SU-DHL-6 (cell line): ENCODE measurements at regions not wholly inside any gene's neighbourhood (a gene's known extent, or its start where the extent isn't known, plus 50 kb on each side); places are given as distances from the start of the nearest gene placed in this dataset.

Experiments used
- H2AFZ ChIP-seq: fragments of 200-600 bp; sonication (generic); 2 replicates; pipeline ENCODE4 v1.6.1; 2014; ENCODE audit warnings: low read depth, mild to moderate bottlenecking, moderate library complexity, mixed read lengths, antibody characterized with exemption, low read length; ENCODE audit not compliant: severe bottlenecking
- H3F3A ChIP-seq: fragments of 200-600 bp; shearing (Covaris generic); 2 replicates; pipeline ENCODE4 v1.6.0; 2016; ENCODE audit warnings: antibody characterized with exemption, mild to moderate bottlenecking; ENCODE audit not compliant: insufficient read depth
- H3K27ac ChIP-seq: fragments of 200-600 bp; sonication (generic); 2 replicates; pipeline ENCODE4 v1.5.1; 2016; ENCODE audit warnings: low read depth, mild to moderate bottlenecking, low read length, moderate library complexity, mixed read lengths
- H3K27me3 ChIP-seq: fragments of 200-600 bp; sonication (generic), shearing (Covaris generic); 2 replicates; pipeline ENCODE4 v1.6.0; 2014; ENCODE audit warnings: mild to moderate bottlenecking, low read length
- H3K36me3 ChIP-seq: fragments of 200-600 bp; sonication (generic); 2 replicates; pipeline ENCODE4 v1.6.1; 2014; ENCODE audit warnings: mild to moderate bottlenecking, low read length, mixed read lengths
- H3K4me2 ChIP-seq: fragments of 300-600, 200-600 bp; shearing (Covaris generic), sonication (generic); 2 replicates; pipeline ENCODE4 v1.6.0; 2014; ENCODE audit warnings: low read length, low read depth, mild to moderate bottlenecking; ENCODE audit not compliant: poor library complexity, severe bottlenecking
- H3K4me3 ChIP-seq: fragments of 200-600 bp; sonication (generic); 2 replicates; pipeline ENCODE4 v1.5.1; 2014; ENCODE audit warnings: antibody characterized with exemption, low read length, mild to moderate bottlenecking, mixed read lengths; ENCODE audit not compliant: insufficient read depth, poor library complexity, severe bottlenecking
- H3K79me2 ChIP-seq: fragments of 200-600 bp; sonication (generic); 2 replicates; pipeline ENCODE4 v1.6.1; 2014; ENCODE audit warnings: mild to moderate bottlenecking, low read length, moderate library complexity; ENCODE audit not compliant: insufficient read depth
- H3K9ac ChIP-seq: fragments of 200-600 bp; sonication (generic); 2 replicates; pipeline ENCODE4 v1.7.0; 2014; ENCODE audit warnings: mild to moderate bottlenecking, low read length
- H3K9me2 ChIP-seq: fragments of 200-600 bp; sonication (generic); replicated peaks from 2 replicates; pipeline ENCODE4 v1.6.1; 2014; ENCODE audit warnings: low read length; ENCODE audit not compliant: insufficient read depth
- H3K9me3 ChIP-seq: fragments of 200-600 bp; sonication (generic); 2 replicates; pipeline ENCODE4 v1.6.1; 2014; ENCODE audit warnings: low read length, mixed read lengths; ENCODE audit not compliant: insufficient read depth
- H4K20me1 ChIP-seq: fragments of 200-600 bp; sonication (generic); 2 replicates; pipeline ENCODE4 v1.6.1; 2014; ENCODE audit warnings: low read depth, mild to moderate bottlenecking, antibody characterized with exemption, low read length, moderate library complexity, mixed read lengths
- CTCF ChIP-seq: fragments of 200-600 bp; sonication (generic); IDR thresholded peaks from one replicate; pipeline ENCODE4 v1.5.1; 2017; ENCODE audit warnings: antibody characterized with exemption, mild to moderate bottlenecking, low read length, moderate library complexity; ENCODE audit not compliant: insufficient read depth, poor library complexity, severe bottlenecking
- EZH2phosphoT487 ChIP-seq: fragments of 200-600 bp; sonication (generic), shearing (Covaris generic); conservative IDR thresholded peaks from 2 replicates; pipeline ENCODE4 v1.6.1; 2018; ENCODE audit warnings: mild to moderate bottlenecking, antibody characterized with exemption, low read length, moderate library complexity, mixed read lengths

- Histone ChIP-seq H3F3A (no peaks in the 10 kb centered on the region), H3K4me2 (no peak overlapping the region), H3K27ac (no peak overlapping the region), H3K36me3 (no peaks in the 10 kb centered on the region), H3K9ac (no peak overlapping the region), H3K9me3 (no peaks in the 10 kb centered on the region), H3K4me3 (no peak overlapping the region), H3K9me2 (no peaks in the 10 kb centered on the region), H3K27me3 (no peaks in the 10 kb centered on the region), H4K20me1 (no peaks in the 10 kb centered on the region), H3K79me2 (no peaks in the 10 kb centered on the region), H2AFZ (no peak overlapping the region)
- TF ChIP-seq CTCF (no peak), EZH2phosphoT487 (no peak)
Observed at GRCh38 chr17:14468858-14469257, 168.0 kb downstream of the HS3ST3B1 start.

DNA sequence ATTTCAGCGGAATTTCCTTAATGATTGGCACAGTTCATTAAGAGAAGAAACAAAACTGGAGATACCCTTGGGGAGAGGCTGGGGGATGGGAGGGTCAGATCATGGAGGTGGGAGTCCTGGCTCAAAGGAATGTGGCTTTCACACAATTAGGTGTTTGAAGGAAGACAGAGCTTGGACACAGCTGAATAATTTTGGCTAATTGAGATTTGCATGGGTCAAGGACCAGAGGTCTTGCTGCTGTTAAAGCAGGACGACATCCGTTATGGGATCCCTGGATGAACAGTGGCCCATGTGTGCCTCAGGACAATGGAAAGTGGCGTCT is 160.3 kb downstream of the HS3ST3B1 start:
- Histone ChIP-seq H4K20me1 (no peaks in the 10 kb centered on the region), H3K9me2 (no peaks in the 10 kb centered on the region), H3K27ac (no peak overlapping the region), H3K79me2 (no peaks in the 10 kb centered on the region), H3K9me3 (no peaks in the 10 kb centered on the region), H3K4me2 (no peak overlapping the region), H3K4me3 (no peak overlapping the region), H3K36me3 (no peaks in the 10 kb centered on the region), H3F3A (no peaks in the 10 kb centered on the region), H3K27me3 (no peaks in the 10 kb centered on the region), H3K9ac (no peak overlapping the region), H2AFZ (no peak overlapping the region)
- TF ChIP-seq CTCF (no peak), EZH2phosphoT487 (no peak)

DNA sequence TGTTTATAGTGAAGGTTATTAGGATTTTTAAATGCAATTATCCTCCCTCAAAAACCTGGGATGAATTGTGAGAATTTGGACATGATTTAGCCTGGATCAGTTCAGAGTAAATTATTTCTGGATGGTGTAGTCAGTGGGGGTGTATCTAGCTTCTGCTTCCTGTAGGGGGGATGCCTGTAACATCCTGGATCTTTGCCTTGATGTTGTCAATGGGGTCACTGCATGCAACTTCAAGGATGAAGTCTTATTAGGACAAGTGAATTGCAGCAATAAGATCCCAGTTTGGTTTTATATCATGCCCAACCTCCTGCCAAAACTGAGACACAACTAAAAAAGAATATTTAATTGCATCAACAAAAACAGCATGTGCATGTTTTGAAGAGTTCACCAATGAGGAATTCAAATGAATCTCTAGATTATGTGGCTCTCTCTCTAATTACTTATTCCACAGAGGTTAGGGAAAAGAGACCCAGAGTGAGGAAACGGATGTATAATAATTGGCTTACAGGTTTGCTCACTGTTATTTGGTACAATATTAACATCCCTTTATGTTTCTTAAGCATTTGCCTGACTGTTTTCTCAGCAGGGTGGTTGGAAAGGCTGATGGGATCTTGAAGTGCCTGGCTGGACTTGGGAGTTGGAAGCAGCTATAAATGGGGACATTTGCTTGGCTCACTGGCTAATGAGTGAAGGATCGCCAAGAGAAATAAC is 159.8 kb downstream of the HS3ST3B1 start:
- no peak overlapping the region for H3K9ac ChIP-seq
- H2AFZ ChIP-seq = no peak overlapping the region
- H3F3A ChIP-seq = no peaks in the 10 kb centered on the region
- H3K4me3 ChIP-seq = no peak overlapping the region
- H3K4me2 ChIP-seq = no peak overlapping the region
- H3K9me3 ChIP-seq = no peaks in the 10 kb centered on the region
- no peaks in the 10 kb centered on the region for H3K9me2 ChIP-seq
- H3K27me3 ChIP-seq = no peaks in the 10 kb centered on the region
- H3K36me3 ChIP-seq = no peaks in the 10 kb centered on the region
- no peaks in the 10 kb centered on the region for H3K79me2 ChIP-seq
- TF ChIP-seq CTCF = no peak
- no peak overlapping the region for H3K27ac ChIP-seq
- no peaks in the 10 kb centered on the region for H4K20me1 ChIP-seq
